ENCODE measurements at regions not wholly inside any gene's neighbourhood (a gene's known extent, or its start where the extent isn't known, plus 50 kb on each side); places are given as distances from the start of the nearest gene placed in this dataset.

- DNase-seq, result no peak
Observed at GRCh38 chr13:44293374-44293773, 80.2 kb upstream of the SERP2 start.

GRCh38 chr13:44293908-44294735 is 79.5 kb upstream of the SERP2 start:
- no peak for DNase-seq

GRCh38 chr13:44294876-44295275 is 78.7 kb upstream of the SERP2 start:
- DNase-seq, result no peak

GRCh38 chr13:44296856-44297255 is 76.8 kb upstream of the SERP2 start:
- no peak for DNase-seq

- DNase-seq, result no peak
Observed at GRCh38 chr13:44298314-44298713, 75.3 kb upstream of the SERP2 start.

- DNase-seq, result no peak
Observed at GRCh38 chr13:44299152-44299943, 74.3 kb upstream of the SERP2 start.

GRCh38 chr13:44300895-44301638 is 72.6 kb upstream of the SERP2 start:
- no peak for DNase-seq

- DNase-seq, result no peak
Observed at GRCh38 chr13:44301639-44302015, 72.0 kb upstream of the SERP2 start.

- DNase-seq, result no peak
Observed at GRCh38 chr13:44302233-44302632, 71.4 kb upstream of the SERP2 start.

- DNase-seq, result no peak
Observed at GRCh38 chr13:44302940-44303575, 70.6 kb upstream of the SERP2 start.

GRCh38 chr13:44303681-44304432 is 69.8 kb upstream of the SERP2 start:
- DNase-seq, result no peak

- DNase-seq, result no peak
Observed at GRCh38 chr13:44304433-44304725, 69.2 kb upstream of the SERP2 start.

GRCh38 chr13:44305286-44305685 is 68.3 kb upstream of the SERP2 start:
- no peak for DNase-seq

- no peak for DNase-seq
Observed at GRCh38 chr13:44305917-44306370, 67.7 kb upstream of the SERP2 start.

- peak; percentile 50 for DNase-seq
Observed at GRCh38 chr13:44306371-44307192, 67.0 kb upstream of the SERP2 start.

- no peak for DNase-seq
Observed at GRCh38 chr13:44307255-44307654, 66.4 kb upstream of the SERP2 start.

- no peak for DNase-seq
Observed at GRCh38 chr13:44307844-44308243, 65.8 kb upstream of the SERP2 start.

GRCh38 chr13:44308352-44308751 is 65.3 kb upstream of the SERP2 start:
- no peak for DNase-seq

GRCh38 chr13:44309794-44310757 is 63.5 kb upstream of the SERP2 start:
- DNase-seq, result no peak
